Ammon's horn (tissue), 1 donor: ENCODE measurements at regions not wholly inside any gene's neighbourhood (a gene's known extent, or its start where the extent isn't known, plus 50 kb on each side); places are given as distances from the start of the nearest gene placed in this dataset.
"Not testable (repeated sequence)": the region's sequence is repeated elsewhere in the genome, so short reads cannot be mapped to it uniquely, and the experiment has no call there.

Source experiments
- DNase-seq: peaks from one replicate; pipeline ENCODE4 v3.0.0-alpha.2; 2016; ENCODE audit warnings: low spot score

- DNase-seq: no peak
Observed at GRCh38 chr1:199920635-199921034, 106.9 kb upstream of the NR5A2 start.

GRCh38 chr1:199929556-199929955 is 98.0 kb upstream of the NR5A2 start:
- DNase-seq: no peak

- DNase-seq: not testable (repeated sequence)
Observed at GRCh38 chr1:199930067-199930466, 97.4 kb upstream of the NR5A2 start.

- DNase-seq: no peak
Observed at GRCh38 chr1:199931666-199932377, 95.7 kb upstream of the NR5A2 start.

- DNase-seq: no peak
Observed at GRCh38 chr1:199932462-199932861, 95.0 kb upstream of the NR5A2 start.

GRCh38 chr1:199936441-199936840 is 91.1 kb upstream of the NR5A2 start:
- DNase-seq: no peak

GRCh38 chr1:199937161-199937560 is 90.3 kb upstream of the NR5A2 start:
- no peak for DNase-seq

GRCh38 chr1:199937661-199938060 is 89.8 kb upstream of the NR5A2 start:
- DNase-seq: no peak

- DNase-seq: no peak
Observed at GRCh38 chr1:199944986-199945385, 82.5 kb upstream of the NR5A2 start.

- no peak for DNase-seq
Observed at GRCh38 chr1:199945591-199945990, 81.9 kb upstream of the NR5A2 start.

- DNase-seq: no peak
Observed at GRCh38 chr1:199946305-199947155, 81.0 kb upstream of the NR5A2 start.

GRCh38 chr1:199948587-199949280 is 78.8 kb upstream of the NR5A2 start:
- DNase-seq: no peak

- DNase-seq: not testable (repeated sequence)
Observed at GRCh38 chr1:199951005-199951404, 76.5 kb upstream of the NR5A2 start.

GRCh38 chr1:199953651-199954050 is 73.9 kb upstream of the NR5A2 start:
- no peak for DNase-seq

GRCh38 chr1:199954699-199955098 is 72.8 kb upstream of the NR5A2 start:
- no peak for DNase-seq

GRCh38 chr1:199955235-199955634 is 72.3 kb upstream of the NR5A2 start:
- DNase-seq: no peak

GRCh38 chr1:199956005-199956404 is 71.5 kb upstream of the NR5A2 start:
- no peak for DNase-seq

- DNase-seq: no peak
Observed at GRCh38 chr1:199959033-199959774, 68.3 kb upstream of the NR5A2 start.

- no peak for DNase-seq
Observed at GRCh38 chr1:199959775-199960110, 67.8 kb upstream of the NR5A2 start.

- DNase-seq: no peak
Observed at GRCh38 chr1:199970125-199970524, 57.4 kb upstream of the NR5A2 start.

GRCh38 chr1:199976496-199977144 is 50.9 kb upstream of the NR5A2 start:
- DNase-seq: no peak
